ENCODE measurements at regions not wholly inside any gene's neighbourhood (a gene's known extent, or its start where the extent isn't known, plus 50 kb on each side); places are given as distances from the start of the nearest gene placed in this dataset.
"Not testable (repeated sequence)": the region's sequence is repeated elsewhere in the genome, so short reads cannot be mapped to it uniquely, and the experiment has no call there.

GRCh38 chr5:100364343-100364742, 170.8 kb upstream of the FAM174A start:
- CTCF ChIA-PET; H3K4me1 Mint-ChIP-seq (ENCODE audit: low read depth); POLR2A ChIA-PET; H3K9me3 Mint-ChIP-seq; H3K4me3 Mint-ChIP-seq; DNase-seq; H3K27me3 Mint-ChIP-seq; H3K27ac Mint-ChIP-seq; H3K36me3 Mint-ChIP-seq; intact Hi-C loops (cut with micrococcal nuclease): not testable (repeated sequence)

- POLR2A ChIA-PET; H3K4me3 Mint-ChIP-seq; H3K36me3 Mint-ChIP-seq; H3K4me1 Mint-ChIP-seq (ENCODE audit: low read depth); H3K27me3 Mint-ChIP-seq; DNase-seq; intact Hi-C loops (cut with micrococcal nuclease); CTCF ChIA-PET; H3K9me3 Mint-ChIP-seq; H3K27ac Mint-ChIP-seq: not testable (repeated sequence)
Observed at GRCh38 chr5:100359998-100360397, 175.2 kb upstream of the FAM174A start.

- H3K36me3 Mint-ChIP-seq; H3K27me3 Mint-ChIP-seq; H3K4me3 Mint-ChIP-seq; CTCF ChIA-PET; H3K9me3 Mint-ChIP-seq; POLR2A ChIA-PET; H3K27ac Mint-ChIP-seq; DNase-seq; H3K4me1 Mint-ChIP-seq (ENCODE audit: low read depth); intact Hi-C loops (cut with micrococcal nuclease): not testable (repeated sequence)
Observed at GRCh38 chr5:100346269-100346668, 188.9 kb upstream of the FAM174A start.

- CTCF ChIA-PET; H3K4me1 Mint-ChIP-seq (ENCODE audit: low read depth); DNase-seq; intact Hi-C loops (cut with micrococcal nuclease); H3K36me3 Mint-ChIP-seq; H3K4me3 Mint-ChIP-seq; H3K27ac Mint-ChIP-seq; POLR2A ChIA-PET; H3K27me3 Mint-ChIP-seq; H3K9me3 Mint-ChIP-seq: not testable (repeated sequence)
Observed at GRCh38 chr5:100341485-100341884, 193.7 kb upstream of the FAM174A start.

GRCh38 chr5:100322483-100322882, 212.7 kb upstream of the FAM174A start:
- no peak overlapping the region for H3K4me3 Mint-ChIP-seq

GRCh38 chr5:100319885-100320284, 215.3 kb upstream of the FAM174A start:
- Mint-ChIP-seq H3K27ac (no peak overlapping the region), H3K36me3 (no peaks in the 10 kb centered on the region), H3K27me3 (no peaks in the 10 kb centered on the region), H3K4me3 (no peak overlapping the region), H3K4me1 (ENCODE audit: low read depth) (no peaks in the 10 kb centered on the region), H3K9me3 (peaks cover 9% of the 10 kb centered on the region)
- intact Hi-C loops (cut with micrococcal nuclease): no loop called here
- CTCF ChIA-PET: no interaction called here
- POLR2A ChIA-PET: no interaction called here
- no peak for DNase-seq

More at GRCh38 chr5:100322483-100322882, 212.7 kb upstream of the FAM174A start:
- no peaks in the 10 kb centered on the region for H3K36me3 Mint-ChIP-seq
- no peaks in the 10 kb centered on the region for H3K27me3 Mint-ChIP-seq
- intact Hi-C loops (cut with micrococcal nuclease): no loop called here
- no peaks in the 10 kb centered on the region for H3K4me1 Mint-ChIP-seq (ENCODE audit: low read depth)
- POLR2A ChIA-PET: no interaction called here
- DNase-seq: no peak
- no peaks in the 10 kb centered on the region for H3K9me3 Mint-ChIP-seq
- no peak overlapping the region for H3K27ac Mint-ChIP-seq
- CTCF ChIA-PET: no interaction called here

GRCh38 chr5:100313657-100314056, 221.5 kb upstream of the FAM174A start:
- ChIA-PET CTCF (no interaction called here), POLR2A (no interaction called here)
- Mint-ChIP-seq H3K9me3 (peaks cover 9% of the 10 kb centered on the region), H3K27ac (no peak overlapping the region), H3K4me3 (no peak overlapping the region), H3K27me3 (no peaks in the 10 kb centered on the region), H3K36me3 (no peaks in the 10 kb centered on the region), H3K4me1 (ENCODE audit: low read depth) (no peaks in the 10 kb centered on the region)
- no peak for DNase-seq
- intact Hi-C loops (cut with micrococcal nuclease): no loop called here

GRCh38 chr5:100311806-100312205, 223.4 kb upstream of the FAM174A start:
- no peak for DNase-seq
- H3K36me3 Mint-ChIP-seq: no peaks in the 10 kb centered on the region
- no peaks in the 10 kb centered on the region for H3K27me3 Mint-ChIP-seq
- intact Hi-C loops (cut with micrococcal nuclease): no loop called here
- H3K4me3 Mint-ChIP-seq: no peak overlapping the region
- H3K27ac Mint-ChIP-seq: no peak overlapping the region
- H3K9me3 Mint-ChIP-seq: peaks cover 9% of the 10 kb centered on the region
- CTCF ChIA-PET: no interaction called here
- POLR2A ChIA-PET: no interaction called here
- H3K4me1 Mint-ChIP-seq (ENCODE audit: low read depth): no peaks in the 10 kb centered on the region

GRCh38 chr5:100306000-100306399, 229.2 kb upstream of the FAM174A start:
- DNase-seq: no peak
- Mint-ChIP-seq H3K4me3 (no peak overlapping the region), H3K4me1 (ENCODE audit: low read depth) (no peaks in the 10 kb centered on the region), H3K9me3 (no peaks in the 10 kb centered on the region), H3K36me3 (no peaks in the 10 kb centered on the region), H3K27ac (no peak overlapping the region), H3K27me3 (no peaks in the 10 kb centered on the region)
- intact Hi-C loops (cut with micrococcal nuclease): no loop called here
- CTCF ChIA-PET: no interaction called here
- POLR2A ChIA-PET: no interaction called here

GRCh38 chr5:100303216-100303615, 232.0 kb upstream of the FAM174A start:
- ChIA-PET POLR2A (no interaction called here), CTCF (no interaction called here)
- no peaks in the 10 kb centered on the region for H3K9me3 Mint-ChIP-seq
- H3K4me3 Mint-ChIP-seq: no peak overlapping the region
- no peaks in the 10 kb centered on the region for H3K27me3 Mint-ChIP-seq
- no peak overlapping the region for H3K27ac Mint-ChIP-seq
- H3K4me1 Mint-ChIP-seq (ENCODE audit: low read depth): no peaks in the 10 kb centered on the region
- no peaks in the 10 kb centered on the region for H3K36me3 Mint-ChIP-seq
- intact Hi-C loops (cut with micrococcal nuclease): no loop called here
- no peak for DNase-seq

- no peak for DNase-seq
- POLR2A ChIA-PET: no interaction called here
- no peak overlapping the region for H3K27ac Mint-ChIP-seq
- no peaks in the 10 kb centered on the region for H3K9me3 Mint-ChIP-seq
- no peaks in the 10 kb centered on the region for H3K4me1 Mint-ChIP-seq (ENCODE audit: low read depth)
- no peak overlapping the region for H3K4me3 Mint-ChIP-seq
- H3K36me3 Mint-ChIP-seq: no peaks in the 10 kb centered on the region
- H3K27me3 Mint-ChIP-seq: no peaks in the 10 kb centered on the region
- CTCF ChIA-PET: no interaction called here
- intact Hi-C loops (cut with micrococcal nuclease): no loop called here
Observed at GRCh38 chr5:100299261-100299660, 235.9 kb upstream of the FAM174A start.

- H3K27ac Mint-ChIP-seq: no peak overlapping the region
- ChIA-PET CTCF (interaction anchor here (0.6 kb wide), 1 partner anchor 1172 kb away, joined by 7 read pairs; no protein-coding TSS in a partner anchor), POLR2A (no interaction called here)
- H3K27me3 Mint-ChIP-seq: no peaks in the 10 kb centered on the region
- H3K4me3 Mint-ChIP-seq: no peak overlapping the region
- intact Hi-C loops (cut with micrococcal nuclease): no loop called here
- H3K9me3 Mint-ChIP-seq: no peaks in the 10 kb centered on the region
- H3K4me1 Mint-ChIP-seq (ENCODE audit: low read depth): no peaks in the 10 kb centered on the region
- DNase-seq: no peak
- H3K36me3 Mint-ChIP-seq: no peaks in the 10 kb centered on the region
Observed at GRCh38 chr5:100276071-100276470, 259.1 kb upstream of the FAM174A start.

- DNase-seq: no peak
- no peaks in the 10 kb centered on the region for H3K36me3 Mint-ChIP-seq
- no peaks in the 10 kb centered on the region for H3K27me3 Mint-ChIP-seq
- ChIA-PET CTCF (no interaction called here), POLR2A (no interaction called here)
- no peak overlapping the region for H3K27ac Mint-ChIP-seq
- intact Hi-C loops (cut with micrococcal nuclease): no loop called here
- no peak overlapping the region for H3K4me3 Mint-ChIP-seq
- no peaks in the 10 kb centered on the region for H3K4me1 Mint-ChIP-seq (ENCODE audit: low read depth)
- no peaks in the 10 kb centered on the region for H3K9me3 Mint-ChIP-seq
Observed at GRCh38 chr5:100275631-100276030, 259.5 kb upstream of the FAM174A start.
